ENCODE measurements at regions not wholly inside any gene's neighbourhood (a gene's known extent, or its start where the extent isn't known, plus 50 kb on each side); places are given as distances from the start of the nearest gene placed in this dataset.

DNA sequence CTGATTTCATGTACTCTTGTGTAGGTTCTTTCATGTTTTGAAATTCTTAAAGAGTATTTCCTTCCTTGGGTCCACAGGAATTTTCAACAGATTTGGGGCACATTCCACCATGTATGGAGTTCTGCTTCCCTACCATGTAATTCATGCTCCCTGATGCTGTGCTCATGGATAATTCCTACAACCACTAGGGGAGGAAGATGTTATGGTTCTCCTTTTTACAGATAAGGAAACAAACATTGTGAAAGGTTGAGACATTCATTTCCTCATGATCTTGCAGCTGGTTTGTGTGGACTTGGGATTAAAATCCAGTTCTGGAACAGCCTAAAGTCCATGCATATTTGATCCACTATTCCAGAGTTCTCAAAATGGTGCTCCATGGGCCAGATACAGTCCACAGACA lies 174.9 kb upstream of the FRMD4B start (continued):
- TF ChIP-seq SETDB1 (IDR thresholded peaks at IDR 0.05; ENCODE audit: low read length): no peak
- TF ChIP-seq, protein P1, sequence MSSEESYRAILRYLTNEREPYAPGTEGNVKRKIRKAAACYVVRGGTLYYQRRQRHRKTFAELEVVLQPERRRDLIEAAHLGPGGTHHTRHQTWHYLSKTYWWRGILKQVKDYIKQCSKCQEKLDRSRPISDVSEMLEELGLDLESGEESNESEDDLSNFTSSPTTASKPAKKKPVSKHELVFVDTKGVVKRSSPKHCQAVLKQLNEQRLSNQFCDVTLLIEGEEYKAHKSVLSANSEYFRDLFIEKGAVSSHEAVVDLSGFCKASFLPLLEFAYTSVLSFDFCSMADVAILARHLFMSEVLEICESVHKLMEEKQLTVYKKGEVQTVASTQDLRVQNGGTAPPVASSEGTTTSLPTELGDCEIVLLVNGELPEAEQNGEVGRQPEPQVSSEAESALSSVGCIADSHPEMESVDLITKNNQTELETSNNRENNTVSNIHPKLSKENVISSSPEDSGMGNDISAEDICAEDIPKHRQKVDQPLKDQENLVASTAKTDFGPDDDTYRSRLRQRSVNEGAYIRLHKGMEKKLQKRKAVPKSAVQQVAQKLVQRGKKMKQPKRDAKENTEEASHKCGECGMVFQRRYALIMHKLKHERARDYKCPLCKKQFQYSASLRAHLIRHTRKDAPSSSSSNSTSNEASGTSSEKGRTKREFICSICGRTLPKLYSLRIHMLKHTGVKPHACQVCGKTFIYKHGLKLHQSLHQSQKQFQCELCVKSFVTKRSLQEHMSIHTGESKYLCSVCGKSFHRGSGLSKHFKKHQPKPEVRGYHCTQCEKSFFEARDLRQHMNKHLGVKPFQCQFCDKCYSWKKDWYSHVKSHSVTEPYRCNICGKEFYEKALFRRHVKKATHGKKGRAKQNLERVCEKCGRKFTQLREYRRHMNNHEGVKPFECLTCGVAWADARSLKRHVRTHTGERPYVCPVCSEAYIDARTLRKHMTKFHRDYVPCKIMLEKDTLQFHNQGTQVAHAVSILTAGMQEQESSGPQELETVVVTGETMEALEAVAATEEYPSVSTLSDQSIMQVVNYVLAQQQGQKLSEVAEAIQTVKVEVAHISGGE (CRISPR knock-in tag; IDR thresholded peaks at IDR 0.05): no peak

- WGBS (ENCODE audit: insufficient coverage, low coverage, missing lambda C conversion rate): 0% methylated on average over 1 of the region's 4 CpGs
- ChIA-PET CTCF (ENCODE audit: low intra/inter-chr PET ratio) (no interaction called here), POLR2A (no interaction called here)
- H3K9ac ChIP-seq (ENCODE audit: insufficient read depth in 1 of 2, low read depth in 2 of 2, low read length in 2 of 2): no peak overlapping the region
- no peak for ATAC-seq
- TF ChIP-seq NR2C1 (IDR thresholded peaks at IDR 0.05) (no peak), NR2C1 (tag; IDR thresholded peaks at IDR 0.05) (no peak), ESRRA (IDR thresholded peaks at IDR 0.05; ENCODE audit: borderline replicate concordance, low read depth) (no peak), PCBP2 (IDR thresholded peaks at IDR 0.05; ENCODE audit: low read depth, low read length, poor library complexity, severe bottlenecking) (no peak), SMAD3 (CRISPR knock-in tag; conservative IDR thresholded peaks at IDR 0.05) (no peak), ZC3H11A (IDR thresholded peaks at IDR 0.05; ENCODE audit: low read depth, low read length) (no peak), SREBF1 (IDR thresholded peaks at IDR 0.05; ENCODE audit: borderline replicate concordance, low read depth, low read length) (no peak)
- TF ChIP-seq, protein P2, sequence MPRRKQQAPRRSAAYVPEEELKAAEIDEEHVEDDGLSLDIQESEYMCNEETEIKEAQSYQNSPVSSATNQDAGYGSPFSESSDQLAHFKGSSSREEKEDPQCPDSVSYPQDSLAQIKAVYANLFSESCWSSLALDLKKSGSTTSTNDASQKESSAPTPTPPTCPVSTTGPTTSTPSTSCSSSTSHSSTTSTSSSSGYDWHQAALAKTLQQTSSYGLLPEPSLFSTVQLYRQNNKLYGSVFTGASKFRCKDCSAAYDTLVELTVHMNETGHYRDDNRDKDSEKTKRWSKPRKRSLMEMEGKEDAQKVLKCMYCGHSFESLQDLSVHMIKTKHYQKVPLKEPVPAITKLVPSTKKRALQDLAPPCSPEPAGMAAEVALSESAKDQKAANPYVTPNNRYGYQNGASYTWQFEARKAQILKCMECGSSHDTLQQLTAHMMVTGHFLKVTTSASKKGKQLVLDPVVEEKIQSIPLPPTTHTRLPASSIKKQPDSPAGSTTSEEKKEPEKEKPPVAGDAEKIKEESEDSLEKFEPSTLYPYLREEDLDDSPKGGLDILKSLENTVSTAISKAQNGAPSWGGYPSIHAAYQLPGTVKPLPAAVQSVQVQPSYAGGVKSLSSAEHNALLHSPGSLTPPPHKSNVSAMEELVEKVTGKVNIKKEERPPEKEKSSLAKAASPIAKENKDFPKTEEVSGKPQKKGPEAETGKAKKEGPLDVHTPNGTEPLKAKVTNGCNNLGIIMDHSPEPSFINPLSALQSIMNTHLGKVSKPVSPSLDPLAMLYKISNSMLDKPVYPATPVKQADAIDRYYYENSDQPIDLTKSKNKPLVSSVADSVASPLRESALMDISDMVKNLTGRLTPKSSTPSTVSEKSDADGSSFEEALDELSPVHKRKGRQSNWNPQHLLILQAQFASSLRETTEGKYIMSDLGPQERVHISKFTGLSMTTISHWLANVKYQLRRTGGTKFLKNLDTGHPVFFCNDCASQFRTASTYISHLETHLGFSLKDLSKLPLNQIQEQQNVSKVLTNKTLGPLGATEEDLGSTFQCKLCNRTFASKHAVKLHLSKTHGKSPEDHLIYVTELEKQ (CRISPR knock-in tag; IDR thresholded peaks at IDR 0.05): no peak
- H3K4me1 ChIP-seq (replicated peaks in 1 of 2; ENCODE audit: control insufficient read depth in 2 of 2, insufficient read depth in 2 of 2, low read length in 2 of 2): no peaks in the 10 kb centered on the region
- no peaks in the 10 kb centered on the region for H3K36me3 ChIP-seq (ENCODE audit: control insufficient read depth, insufficient read depth, low read length)
- no peak for DNase-seq (ENCODE audit: extremely low read depth in 1 of 4, low spot score in 3 of 4)
- H3K27ac ChIP-seq (ENCODE audit: extremely low read depth, low read depth, low read length): no peak overlapping the region
- in situ Hi-C loops (cut with MboI) (no loop called here), intact Hi-C loops (cut with micrococcal nuclease) (no loop called here)
- no peak overlapping the region for H2AFZ ChIP-seq (ENCODE audit: low read depth, low read length)
- H3K4me2 ChIP-seq (ENCODE audit: insufficient read depth, low read length): no peak overlapping the region
- no peaks in the 10 kb centered on the region for H3K9me3 ChIP-seq (replicated peaks; ENCODE audit: control insufficient read depth, insufficient read depth, low read depth, low read length)
- H3K4me3 ChIP-seq: no peak overlapping the region
- H3K27me3 ChIP-seq (ENCODE audit: control insufficient read depth in 2 of 2, insufficient read depth in 2 of 2, low read length in 2 of 2): no peaks in the 10 kb centered on the region
- H3K9me1 ChIP-seq (ENCODE audit: control insufficient read depth, insufficient read depth, low read length): no peaks in the 10 kb centered on the region
- H3K79me2 ChIP-seq (ENCODE audit: control insufficient read depth, insufficient read depth, low read length): no peaks in the 10 kb centered on the region
- H4K20me1 ChIP-seq (replicated peaks; ENCODE audit: control insufficient read depth, insufficient read depth, low read length): no peaks in the 10 kb centered on the region
- FAIRE-seq: no peak
- no TSS peak for BruUV-seq (replicated peaks)
Measured at GRCh38 chr3:69560116-69560515, 174.2 kb upstream of the FRMD4B start.
